ENCODE measurements at regions not wholly inside any gene's neighbourhood (a gene's known extent, or its start where the extent isn't known, plus 50 kb on each side); places are given as distances from the start of the nearest gene placed in this dataset.

DNA sequence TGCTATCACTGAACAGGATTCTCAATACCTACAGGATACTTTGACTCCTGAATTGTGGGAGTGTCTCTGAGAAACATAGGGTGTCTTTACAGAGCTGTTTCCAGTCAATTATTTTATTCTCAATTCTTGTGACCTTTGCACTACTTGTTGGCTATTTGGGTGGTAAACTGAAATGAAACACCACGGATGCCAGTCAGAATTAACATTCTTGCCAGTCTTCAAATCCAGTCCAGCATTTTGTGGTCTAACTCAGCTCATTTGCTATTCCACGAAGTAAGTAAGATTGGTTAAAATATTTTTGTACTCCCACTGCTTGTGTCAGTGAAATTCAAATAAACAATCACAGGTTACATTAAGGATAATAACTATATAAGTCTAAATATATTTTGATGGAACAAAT, 197.9 kb downstream of the ANKRD50 start:
- H3K79me2 ChIP-seq (ENCODE audit: insufficient read depth, low read length) = no peaks in the 10 kb centered on the region
- no peak overlapping the region for H3K4me3 ChIP-seq (ENCODE audit: low read depth, low read length, poor library complexity, severe bottlenecking)
- no peak overlapping the region for H3K4me2 ChIP-seq (ENCODE audit: low read length)
- no peaks in the 10 kb centered on the region for H3K9me2 ChIP-seq (ENCODE audit: low read depth, low read length)
- no peak for TF ChIP-seq EZH2 (IDR thresholded peaks at IDR 0.05; ENCODE audit: borderline replicate concordance, low read length)
- TF ChIP-seq, protein P1, sequence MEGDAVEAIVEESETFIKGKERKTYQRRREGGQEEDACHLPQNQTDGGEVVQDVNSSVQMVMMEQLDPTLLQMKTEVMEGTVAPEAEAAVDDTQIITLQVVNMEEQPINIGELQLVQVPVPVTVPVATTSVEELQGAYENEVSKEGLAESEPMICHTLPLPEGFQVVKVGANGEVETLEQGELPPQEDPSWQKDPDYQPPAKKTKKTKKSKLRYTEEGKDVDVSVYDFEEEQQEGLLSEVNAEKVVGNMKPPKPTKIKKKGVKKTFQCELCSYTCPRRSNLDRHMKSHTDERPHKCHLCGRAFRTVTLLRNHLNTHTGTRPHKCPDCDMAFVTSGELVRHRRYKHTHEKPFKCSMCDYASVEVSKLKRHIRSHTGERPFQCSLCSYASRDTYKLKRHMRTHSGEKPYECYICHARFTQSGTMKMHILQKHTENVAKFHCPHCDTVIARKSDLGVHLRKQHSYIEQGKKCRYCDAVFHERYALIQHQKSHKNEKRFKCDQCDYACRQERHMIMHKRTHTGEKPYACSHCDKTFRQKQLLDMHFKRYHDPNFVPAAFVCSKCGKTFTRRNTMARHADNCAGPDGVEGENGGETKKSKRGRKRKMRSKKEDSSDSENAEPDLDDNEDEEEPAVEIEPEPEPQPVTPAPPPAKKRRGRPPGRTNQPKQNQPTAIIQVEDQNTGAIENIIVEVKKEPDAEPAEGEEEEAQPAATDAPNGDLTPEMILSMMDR (IDR thresholded peaks at IDR 0.05; ENCODE audit: low read length) = no peak
- no peaks in the 10 kb centered on the region for H4K20me1 ChIP-seq (ENCODE audit: insufficient read depth, low read length)
- H3K27me3 ChIP-seq (ENCODE audit: insufficient read depth, low read length) = no peaks in the 10 kb centered on the region
- no peaks in the 10 kb centered on the region for H3F3A ChIP-seq (ENCODE audit: insufficient read depth, low read length)
- H2AFZ ChIP-seq (ENCODE audit: low read length) = no peak overlapping the region
- no peak overlapping the region for H3K9ac ChIP-seq (ENCODE audit: low read length)
- H3K27ac ChIP-seq (ENCODE audit: low read depth, low read length, poor library complexity, severe bottlenecking) = no peak overlapping the region
- no peaks in the 10 kb centered on the region for H3K4me1 ChIP-seq (ENCODE audit: insufficient read depth, low read length, severe bottlenecking)
- no peaks in the 10 kb centered on the region for H3K36me3 ChIP-seq (ENCODE audit: insufficient read depth, low read length)
- H3K9me3 ChIP-seq (ENCODE audit: low read length) = no peaks in the 10 kb centered on the region

DNA sequence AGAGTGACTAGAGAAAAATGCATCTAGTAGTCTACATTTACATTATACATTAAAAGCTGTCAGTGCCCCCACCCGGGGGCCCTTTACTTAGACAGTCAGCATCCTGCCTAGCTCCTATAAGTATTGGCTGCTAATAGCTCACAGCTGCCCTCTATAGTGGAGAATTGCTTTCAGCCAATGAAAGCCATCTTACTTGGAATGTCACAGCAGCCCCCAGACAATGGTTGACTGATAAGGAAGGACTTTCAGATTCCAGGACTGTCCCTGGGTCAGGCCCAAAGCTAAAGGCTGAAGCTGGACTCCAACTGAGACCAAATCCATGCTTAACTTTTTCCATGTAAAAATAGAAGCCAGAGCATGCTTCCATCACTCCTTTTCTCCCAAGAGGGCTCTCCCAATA, 196.9 kb downstream of the ANKRD50 start:
- Histone ChIP-seq H3K4me2 (ENCODE audit: low read length) (no peak overlapping the region), H3K4me1 (ENCODE audit: insufficient read depth, low read length, severe bottlenecking) (no peaks in the 10 kb centered on the region), H3K36me3 (ENCODE audit: insufficient read depth, low read length) (no peaks in the 10 kb centered on the region), H3F3A (ENCODE audit: insufficient read depth, low read length) (no peaks in the 10 kb centered on the region), H3K27me3 (ENCODE audit: insufficient read depth, low read length) (no peaks in the 10 kb centered on the region), H3K27ac (ENCODE audit: low read depth, low read length, poor library complexity, severe bottlenecking) (no peak overlapping the region), H3K9ac (ENCODE audit: low read length) (no peak overlapping the region), H3K9me3 (ENCODE audit: low read length) (no peaks in the 10 kb centered on the region), H3K79me2 (ENCODE audit: insufficient read depth, low read length) (no peaks in the 10 kb centered on the region), H4K20me1 (ENCODE audit: insufficient read depth, low read length) (no peaks in the 10 kb centered on the region), H3K4me3 (ENCODE audit: low read depth, low read length, poor library complexity, severe bottlenecking) (no peak overlapping the region), H3K9me2 (ENCODE audit: low read depth, low read length) (no peaks in the 10 kb centered on the region), H2AFZ (ENCODE audit: low read length) (no peak overlapping the region)
- TF ChIP-seq, protein P1 (IDR thresholded peaks at IDR 0.05; ENCODE audit: low read length) = no peak
- no peak for TF ChIP-seq EZH2 (IDR thresholded peaks at IDR 0.05; ENCODE audit: borderline replicate concordance, low read length)

DNA sequence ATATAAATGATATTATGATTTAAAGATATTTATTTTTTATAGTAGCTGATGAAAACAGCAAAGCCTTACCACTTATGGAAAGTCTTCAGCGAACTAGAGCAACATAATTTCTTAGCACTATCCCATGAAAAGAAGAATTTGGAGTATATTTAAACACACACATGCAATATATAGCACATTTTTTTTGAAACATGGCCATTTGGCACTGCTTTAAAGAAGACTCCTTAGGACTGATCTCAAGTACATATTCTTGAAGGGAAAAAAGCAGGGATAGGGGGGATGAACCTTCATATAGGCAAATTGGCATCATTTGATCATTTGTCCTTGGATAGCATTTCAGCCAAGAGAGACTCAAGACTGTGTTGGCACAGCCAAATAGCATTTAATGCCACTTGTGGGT, 193.3 kb downstream of the ANKRD50 start:
- H3K9ac ChIP-seq (ENCODE audit: low read length) = no peak overlapping the region
- H3K4me3 ChIP-seq (ENCODE audit: low read depth, low read length, poor library complexity, severe bottlenecking) = no peak overlapping the region
- H3K27me3 ChIP-seq (ENCODE audit: insufficient read depth, low read length) = no peaks in the 10 kb centered on the region
- TF ChIP-seq, protein P1 (IDR thresholded peaks at IDR 0.05; ENCODE audit: low read length) = no peak
- TF ChIP-seq EZH2 (IDR thresholded peaks at IDR 0.05; ENCODE audit: borderline replicate concordance, low read length) = no peak
- no peaks in the 10 kb centered on the region for H4K20me1 ChIP-seq (ENCODE audit: insufficient read depth, low read length)
- H3K9me2 ChIP-seq (ENCODE audit: low read depth, low read length) = no peaks in the 10 kb centered on the region
- H2AFZ ChIP-seq (ENCODE audit: low read length) = no peak overlapping the region
- H3K27ac ChIP-seq (ENCODE audit: low read depth, low read length, poor library complexity, severe bottlenecking) = no peak overlapping the region
- H3K4me2 ChIP-seq (ENCODE audit: low read length) = no peak overlapping the region
- H3K79me2 ChIP-seq (ENCODE audit: insufficient read depth, low read length) = no peaks in the 10 kb centered on the region
- H3K4me1 ChIP-seq (ENCODE audit: insufficient read depth, low read length, severe bottlenecking) = no peaks in the 10 kb centered on the region
- H3K9me3 ChIP-seq (ENCODE audit: low read length) = no peaks in the 10 kb centered on the region
- no peaks in the 10 kb centered on the region for H3K36me3 ChIP-seq (ENCODE audit: insufficient read depth, low read length)
- H3F3A ChIP-seq (ENCODE audit: insufficient read depth, low read length) = no peaks in the 10 kb centered on the region
